ENCODE measurements at regions not wholly inside any gene's neighbourhood (a gene's known extent, or its start where the extent isn't known, plus 50 kb on each side); places are given as distances from the start of the nearest gene placed in this dataset.

DNA sequence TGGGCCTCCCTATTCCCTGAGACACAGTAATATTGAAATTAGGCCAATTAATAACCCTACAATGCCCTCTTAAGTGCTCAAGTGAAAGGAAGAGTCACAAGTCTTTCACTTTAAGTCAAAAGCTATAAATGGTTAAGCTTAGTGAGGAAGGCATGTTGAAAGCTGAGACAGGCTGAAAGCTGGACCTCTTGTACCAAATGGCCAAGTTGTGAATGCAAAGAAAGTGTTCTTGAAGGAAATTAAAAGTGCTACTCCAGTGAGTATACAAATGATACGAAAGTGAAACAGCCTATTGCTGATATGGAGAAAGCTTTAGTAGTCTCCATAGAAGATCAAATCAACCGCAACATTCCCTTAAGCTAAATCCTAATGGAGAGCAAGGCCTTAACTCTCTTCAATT is 140.8 kb downstream of the PTCSC3 start:
- no peak for DNase-seq (ENCODE audit: low read depth in 2 of 3, low spot score in 2 of 3)

DNA sequence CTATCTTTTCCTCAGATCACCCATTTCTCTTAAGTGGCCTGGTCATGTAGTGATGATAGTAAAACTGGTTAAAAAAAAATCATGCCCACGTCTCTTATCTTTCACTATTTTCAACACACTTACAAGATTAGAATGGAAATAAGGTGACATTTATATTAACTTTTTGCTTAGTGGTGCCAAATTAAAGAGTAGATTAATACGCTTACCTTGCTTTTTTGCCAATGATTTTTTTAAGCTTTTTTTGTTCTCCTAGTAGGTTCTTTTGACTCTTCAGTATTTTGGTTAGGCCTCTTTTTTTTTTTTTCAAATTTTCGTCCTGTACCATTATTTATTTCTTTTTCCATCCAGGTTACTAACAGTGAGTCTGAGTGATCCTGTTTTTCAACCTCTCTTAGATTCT is 147.9 kb downstream of the PTCSC3 start:
- DNase-seq (ENCODE audit: low read depth in 2 of 3, low spot score in 2 of 3) = no peak

DNA sequence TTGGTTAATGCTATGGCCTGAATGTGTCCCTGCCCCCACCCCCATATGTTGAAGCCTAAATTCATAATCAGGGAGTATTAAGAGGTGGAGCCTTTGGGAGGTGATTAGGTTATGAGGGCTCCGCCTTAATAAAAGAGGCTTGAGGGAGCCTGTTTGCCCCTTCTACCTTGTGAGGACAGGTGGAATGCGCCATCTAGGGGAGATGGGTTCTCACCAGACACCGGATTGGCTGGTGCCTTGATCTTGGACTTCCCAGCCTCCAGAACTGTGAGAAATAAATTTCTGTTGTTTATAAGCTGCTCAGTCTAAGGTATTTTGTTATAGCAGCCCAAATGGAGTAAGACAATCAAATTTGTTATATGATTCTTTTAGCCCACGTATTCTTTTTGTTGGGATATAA is 148.3 kb downstream of the PTCSC3 start:
- DNase-seq (ENCODE audit: low read depth in 2 of 3, low spot score in 2 of 3) = no peak

DNA sequence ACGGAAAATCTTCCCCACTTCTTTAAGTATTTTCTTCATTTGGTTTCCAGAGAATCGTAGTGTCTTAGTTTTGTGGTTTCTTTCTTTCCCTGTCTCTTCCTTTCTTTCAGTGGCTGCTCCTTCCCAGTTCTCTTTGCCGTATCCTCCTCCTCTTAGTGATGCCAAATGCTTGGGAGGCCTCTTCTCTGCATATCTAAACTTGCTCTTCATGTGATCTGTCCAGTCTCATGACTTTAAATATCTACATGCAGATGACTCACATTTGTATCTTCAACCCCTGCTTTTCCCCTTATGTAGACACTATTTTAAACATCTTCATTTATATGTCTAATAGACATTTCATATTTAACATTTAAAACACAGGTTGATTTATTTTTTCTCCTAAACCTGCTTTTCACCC is 149.2 kb downstream of the PTCSC3 start:
- DNase-seq (ENCODE audit: low read depth in 2 of 3, low spot score in 2 of 3) = no peak

DNA sequence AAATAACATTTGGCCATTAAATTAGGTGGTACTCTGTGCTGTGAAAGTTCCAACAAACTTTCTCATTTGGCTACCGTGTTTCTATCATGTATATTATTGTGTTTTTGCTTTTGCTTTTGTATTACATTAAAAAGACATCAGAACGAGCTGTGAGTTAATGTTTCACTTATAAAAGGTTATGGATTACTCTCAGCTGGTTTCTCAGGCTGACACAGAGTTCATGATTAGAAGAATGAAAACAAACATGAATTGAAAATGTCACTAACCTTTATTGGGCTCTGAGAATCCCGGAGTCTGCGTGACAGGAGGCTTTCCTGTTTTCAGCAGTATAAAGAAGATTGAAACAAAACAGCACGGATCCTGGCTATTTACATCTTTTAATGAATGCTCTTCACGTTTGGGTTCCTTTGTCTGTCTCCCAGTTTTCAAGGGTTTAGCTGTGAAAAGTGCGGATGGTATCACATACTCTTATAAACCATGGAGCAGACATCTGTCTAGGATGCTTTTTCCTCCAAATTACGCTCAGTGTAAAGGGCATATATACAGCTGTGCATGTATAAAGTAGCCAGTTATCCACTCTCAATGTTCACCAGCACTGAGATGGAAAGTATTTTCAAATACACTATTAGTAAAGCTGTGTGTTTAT is 153.6 kb downstream of the PTCSC3 start:
- DNase-seq (ENCODE audit: low read depth in 2 of 3, low spot score in 2 of 3) = no peak

DNA sequence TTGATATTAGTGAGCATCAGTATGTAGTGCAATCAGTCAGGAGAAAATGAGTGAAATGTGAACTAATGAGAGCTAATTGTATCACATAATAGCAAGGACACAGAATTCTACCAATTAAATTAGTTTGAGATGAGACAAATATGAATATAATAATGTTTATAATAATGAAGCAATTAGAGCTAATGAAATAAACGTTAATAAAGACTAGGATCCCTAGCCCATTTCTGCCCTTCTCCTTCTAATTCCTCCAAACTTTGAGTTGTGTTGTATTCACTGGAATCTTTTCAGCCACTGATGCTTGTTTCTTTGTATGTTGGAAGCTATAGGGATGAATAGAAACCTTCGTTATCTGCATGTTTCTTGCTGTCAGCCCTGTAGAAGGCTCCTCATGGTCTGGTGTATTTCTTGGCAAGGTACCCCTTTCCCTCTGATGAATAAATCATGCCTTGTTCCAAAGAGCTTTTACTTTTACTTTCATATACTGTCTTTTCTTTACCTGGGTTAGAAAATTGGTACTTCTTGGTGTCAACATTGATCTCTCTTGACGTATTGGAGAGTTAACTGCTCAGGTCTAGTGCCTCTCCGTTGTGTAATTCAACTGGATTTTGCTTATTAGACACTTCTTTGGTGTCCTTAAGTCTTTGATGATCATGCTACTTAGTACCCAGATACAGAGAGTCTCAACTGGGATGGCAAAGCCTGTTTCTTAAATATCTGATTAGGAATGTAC is 154.8 kb downstream of the PTCSC3 start:
- DNase-seq (ENCODE audit: low read depth in 2 of 3, low spot score in 2 of 3) = no peak

DNA sequence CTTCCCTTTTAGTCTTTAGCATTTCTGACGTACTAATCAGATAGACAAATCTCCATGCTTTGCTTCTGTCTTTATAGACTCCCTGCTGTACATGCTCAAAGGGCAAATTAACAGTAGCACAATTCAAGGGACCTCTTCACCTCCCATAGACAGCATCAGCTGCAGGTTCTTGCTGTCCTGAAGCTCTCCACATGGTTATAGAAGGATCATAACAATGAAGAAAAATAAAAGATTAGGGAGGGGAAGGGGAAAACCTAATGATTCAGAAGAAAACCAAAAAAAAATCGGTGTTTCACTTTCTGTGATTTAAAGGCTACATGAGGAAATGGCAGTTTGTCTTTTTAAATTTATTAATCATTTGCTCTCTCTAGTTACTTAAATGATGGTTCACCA is 155.5 kb downstream of the PTCSC3 start:
- DNase-seq (ENCODE audit: low read depth in 2 of 3, low spot score in 2 of 3) = no peak

DNA sequence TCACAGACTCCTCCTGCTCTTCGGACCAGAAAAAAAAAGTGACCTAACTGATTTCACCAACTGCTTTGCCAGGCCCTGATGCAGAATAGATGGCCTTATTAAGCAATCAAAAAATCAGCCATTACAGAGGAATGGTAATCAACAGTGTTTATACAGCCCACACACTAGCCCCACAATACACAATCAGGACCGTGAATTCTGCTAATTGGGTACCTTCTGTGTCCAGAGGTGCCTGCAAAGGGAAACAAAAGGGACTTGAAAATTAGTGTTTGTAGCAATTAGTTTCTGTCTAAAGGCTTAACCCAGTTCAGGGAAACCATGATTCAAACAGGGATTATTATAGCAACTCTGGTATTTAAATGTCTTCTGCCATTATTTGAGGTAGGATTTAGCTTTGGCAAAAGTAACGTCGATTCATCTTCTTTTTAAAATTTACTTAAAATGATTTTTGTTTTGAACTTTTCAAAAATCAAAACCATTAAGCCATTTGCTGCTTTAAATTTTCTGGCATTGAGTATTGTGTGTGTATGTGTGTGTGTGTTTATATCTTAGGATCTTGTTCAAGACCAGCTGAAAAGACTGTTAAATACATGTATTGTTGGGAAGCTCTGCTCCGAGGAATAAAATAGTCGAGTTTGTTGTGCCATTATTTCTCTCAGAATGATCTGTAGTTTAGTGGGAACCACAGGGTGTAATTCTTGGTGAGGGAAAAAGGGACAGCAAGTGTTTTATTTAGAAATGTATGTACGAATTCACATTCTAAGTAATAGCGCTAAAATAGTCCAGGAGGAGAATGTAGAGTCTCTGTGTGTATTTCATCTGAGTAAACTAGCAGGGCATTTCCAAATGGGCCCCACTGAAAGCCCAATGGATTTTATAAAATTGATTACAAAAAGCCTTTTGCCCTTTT is 156.1 kb downstream of the PTCSC3 start:
- DNase-seq (ENCODE audit: low read depth in 2 of 3, low spot score in 2 of 3) = no peak

DNA sequence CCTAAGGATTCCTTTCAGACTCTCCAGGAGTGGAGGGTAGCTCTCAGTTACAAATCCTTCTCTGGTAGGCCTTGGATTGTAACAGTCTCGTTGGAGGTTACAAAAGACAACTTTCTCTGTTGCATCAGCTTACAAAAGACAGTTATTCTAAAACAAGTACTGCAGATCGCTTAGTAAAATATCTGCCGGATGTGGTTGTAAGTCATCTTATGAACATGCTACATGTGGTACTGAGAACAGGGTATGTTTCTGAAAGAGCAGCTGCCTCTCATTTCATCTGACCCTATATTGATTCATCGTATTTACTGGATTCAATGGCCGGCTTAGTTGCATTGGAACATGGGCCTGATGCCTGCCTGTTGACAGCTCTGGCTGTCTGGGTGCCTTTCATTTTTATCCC is 157.4 kb downstream of the PTCSC3 start:
- no peak for DNase-seq (ENCODE audit: low read depth in 2 of 3, low spot score in 2 of 3)

DNA sequence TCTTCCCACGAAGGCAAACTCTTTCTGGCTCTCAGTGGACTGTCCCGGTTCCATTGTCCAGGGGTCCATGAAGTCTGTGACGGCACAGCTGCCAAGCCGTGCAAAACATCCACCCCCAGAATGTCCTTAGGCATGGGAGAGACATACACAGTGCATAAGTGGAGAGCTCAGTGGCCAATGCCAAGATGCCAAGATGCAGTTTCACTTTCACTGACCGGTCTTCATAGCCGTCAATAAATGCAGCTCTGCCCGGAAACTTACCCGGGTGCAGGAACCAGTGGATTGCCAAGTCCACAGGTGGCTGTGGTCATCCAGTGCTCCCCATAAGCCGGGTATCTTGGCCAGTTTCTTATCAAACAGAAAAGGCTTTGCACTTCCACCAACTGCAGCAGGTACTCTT is 162.3 kb downstream of the PTCSC3 start:
- DNase-seq (ENCODE audit: low read depth in 2 of 3, low spot score in 2 of 3) = no peak

DNA sequence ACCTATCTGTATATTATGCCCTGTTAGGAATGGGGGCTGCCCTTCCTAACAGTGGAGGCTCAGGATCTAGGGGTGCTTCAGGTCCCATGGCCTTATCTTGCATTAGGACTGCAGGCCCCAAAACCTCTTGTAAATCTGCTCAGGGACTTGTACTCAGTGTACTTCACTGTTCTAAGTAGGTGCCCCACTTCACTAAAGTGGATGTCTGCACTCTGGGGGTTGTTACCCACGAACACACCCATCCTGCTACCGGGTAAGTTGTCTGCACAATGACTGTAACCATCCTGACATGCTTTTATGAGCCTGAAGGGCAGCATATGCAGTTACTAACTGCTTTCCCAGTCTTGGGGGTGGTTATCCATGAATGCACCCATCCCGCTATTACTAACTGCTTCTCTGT is 163.0 kb downstream of the PTCSC3 start:
- no peak for DNase-seq (ENCODE audit: low read depth in 2 of 3, low spot score in 2 of 3)

DNA sequence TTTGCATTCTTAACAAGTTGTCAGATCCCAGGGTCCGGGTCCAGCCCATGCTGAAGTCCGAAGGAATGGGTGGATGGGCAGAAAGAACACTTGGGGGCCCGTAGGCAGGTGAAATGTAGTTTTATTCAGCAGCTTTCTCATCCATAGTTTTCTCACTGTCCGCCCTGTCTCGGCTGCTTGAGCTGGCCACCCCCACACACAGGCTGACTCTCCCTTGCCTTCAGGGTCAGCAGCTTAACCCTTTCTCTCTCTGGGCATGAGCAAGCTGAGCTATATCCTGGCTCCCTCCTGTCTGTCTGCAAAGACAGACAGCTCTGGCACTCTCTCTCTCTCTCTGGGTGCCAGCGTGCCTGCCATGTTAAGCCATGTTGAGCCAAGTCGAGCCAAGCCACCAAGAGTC is 163.9 kb downstream of the PTCSC3 start:
- no peak for DNase-seq (ENCODE audit: low read depth in 2 of 3, low spot score in 2 of 3)

DNA sequence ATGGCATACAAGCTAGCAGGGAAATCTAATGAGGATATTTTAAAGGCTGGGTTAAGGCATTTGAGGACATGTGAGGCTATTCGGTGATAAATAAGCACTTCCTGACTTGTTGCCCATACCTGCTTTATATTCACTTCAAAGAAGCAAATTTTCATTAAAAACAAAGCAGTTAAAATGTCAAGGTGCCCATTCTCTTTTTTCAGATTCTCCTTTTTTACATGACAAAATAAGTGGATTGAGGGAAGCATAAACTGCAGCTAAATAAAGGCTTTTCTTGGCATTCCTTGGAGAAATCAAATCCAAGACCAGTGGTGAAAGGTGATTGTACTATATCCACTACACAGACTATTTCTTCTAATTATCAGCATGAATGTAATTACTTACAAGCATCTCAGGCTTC is 166.9 kb downstream of the PTCSC3 start:
- DNase-seq (ENCODE audit: low read depth in 2 of 3, low spot score in 2 of 3) = no peak

DNA sequence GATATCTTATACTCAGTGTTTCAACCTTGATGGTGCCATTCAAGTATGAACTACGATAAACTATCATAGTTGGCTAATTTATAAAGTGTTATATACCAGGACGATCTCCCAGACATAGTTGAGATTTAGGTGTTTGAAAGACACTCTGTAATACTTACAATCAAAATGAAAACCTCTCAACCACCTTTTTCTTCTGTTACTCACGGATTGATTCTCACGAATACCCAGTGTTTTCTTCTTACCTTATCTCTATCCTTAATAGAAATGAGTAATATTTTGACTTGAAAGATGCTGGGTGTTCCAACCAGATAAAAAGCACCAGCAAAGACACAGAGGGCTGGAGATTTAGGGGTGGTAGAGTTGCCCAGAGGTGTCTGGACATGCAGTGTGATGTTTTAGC is 169.9 kb downstream of the PTCSC3 start:
- DNase-seq (ENCODE audit: low read depth in 2 of 3, low spot score in 2 of 3) = no peak

DNA sequence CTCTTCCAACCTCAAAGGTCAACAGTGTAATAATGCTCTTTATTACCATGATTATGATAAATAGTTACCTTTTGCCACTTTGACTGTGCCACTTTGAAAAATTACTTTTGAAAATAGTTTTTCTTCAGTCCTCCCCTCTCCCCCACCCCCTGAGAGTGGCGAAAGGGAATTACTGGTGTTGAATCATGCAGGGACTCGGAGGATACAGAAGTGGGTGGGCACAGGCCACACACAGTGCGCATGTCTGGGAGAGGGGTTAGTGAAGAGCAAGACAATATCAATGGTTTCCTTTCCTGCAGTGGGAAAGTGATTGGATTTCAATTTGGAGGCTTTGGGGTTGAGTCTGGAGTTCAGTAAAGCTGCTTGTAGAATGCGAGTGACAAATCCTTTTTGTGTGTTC is 170.9 kb downstream of the PTCSC3 start:
- no peak for DNase-seq (ENCODE audit: low read depth in 2 of 3, low spot score in 2 of 3)

DNA sequence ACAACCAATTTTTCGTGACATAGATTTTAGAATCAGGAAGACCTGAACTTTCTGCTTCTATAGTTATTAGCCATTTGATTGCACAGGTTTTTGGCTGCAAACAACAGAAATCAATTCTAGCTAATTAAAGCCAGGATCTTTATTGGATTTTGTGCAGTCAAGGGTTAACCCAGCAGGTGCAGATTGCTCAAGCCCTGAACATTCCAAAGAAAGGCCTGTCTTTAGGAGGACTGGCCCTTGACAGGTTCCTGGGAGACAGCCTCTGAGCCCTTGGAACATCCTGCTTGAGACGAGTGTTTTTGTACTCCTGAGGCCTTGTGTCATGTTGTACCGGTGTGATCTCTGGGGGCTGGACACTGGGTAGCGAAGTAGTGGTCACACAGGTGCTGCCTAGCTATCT is 174.6 kb downstream of the PTCSC3 start:
- no peak for DNase-seq (ENCODE audit: low read depth in 2 of 3, low spot score in 2 of 3)

DNA sequence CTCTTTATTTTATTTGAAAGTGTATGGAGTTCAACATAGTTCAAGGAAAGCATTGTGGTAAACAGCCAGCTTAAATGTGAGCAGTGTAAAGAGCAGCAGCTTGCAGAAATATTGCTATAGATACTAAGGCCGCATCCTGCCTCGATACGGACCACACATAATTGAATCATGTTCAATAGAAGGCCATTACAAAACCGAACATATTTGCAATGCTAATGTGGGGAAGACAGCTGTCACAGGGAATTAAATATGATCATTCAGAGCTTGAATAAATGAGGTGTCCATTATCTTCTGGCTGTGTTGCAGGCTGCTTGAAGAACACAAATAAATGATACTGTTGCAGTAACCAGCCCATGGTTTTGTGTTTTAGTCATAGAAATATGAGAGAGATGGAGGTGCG is 173.2 kb downstream of the BRMS1L start:
- DNase-seq (ENCODE audit: low read depth in 2 of 3, low spot score in 2 of 3) = no peak

DNA sequence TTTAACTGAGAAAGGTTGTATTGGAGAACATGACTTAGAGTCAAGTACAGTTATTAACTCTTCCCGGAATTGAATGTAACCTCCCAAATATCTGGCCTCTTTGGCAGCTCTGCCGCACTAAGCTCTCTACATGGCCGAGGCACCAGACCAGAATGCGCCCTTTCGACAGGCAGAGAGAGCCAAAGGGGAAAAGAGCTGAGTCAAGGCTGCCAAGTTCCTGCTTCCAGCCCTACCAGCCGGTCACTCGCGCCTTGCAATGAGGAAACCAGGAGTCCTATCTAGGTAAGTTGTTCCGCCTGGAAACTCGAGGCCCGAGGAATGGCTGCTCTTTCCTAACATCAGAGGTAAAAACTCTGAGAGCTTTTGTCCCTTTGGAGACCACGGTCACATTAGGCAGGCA is 172.2 kb downstream of the BRMS1L start:
- DNase-seq (ENCODE audit: low read depth in 2 of 3, low spot score in 2 of 3) = no peak

DNA sequence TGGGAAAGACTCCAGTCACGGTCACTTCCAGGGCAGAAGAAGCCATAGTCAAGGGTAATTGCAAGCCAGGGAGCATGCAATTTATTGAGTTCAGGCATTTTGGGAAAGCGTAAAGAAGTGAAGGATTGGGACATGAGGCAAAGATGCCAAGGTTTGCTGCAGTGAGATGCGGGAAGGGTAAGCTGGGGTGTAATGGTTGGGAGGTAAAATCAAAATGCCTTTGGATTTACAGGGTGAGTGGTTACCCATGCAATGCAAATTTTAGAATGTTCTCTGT is 167.5 kb downstream of the BRMS1L start:
- no peak for DNase-seq (ENCODE audit: low read depth in 2 of 3, low spot score in 2 of 3)

DNA sequence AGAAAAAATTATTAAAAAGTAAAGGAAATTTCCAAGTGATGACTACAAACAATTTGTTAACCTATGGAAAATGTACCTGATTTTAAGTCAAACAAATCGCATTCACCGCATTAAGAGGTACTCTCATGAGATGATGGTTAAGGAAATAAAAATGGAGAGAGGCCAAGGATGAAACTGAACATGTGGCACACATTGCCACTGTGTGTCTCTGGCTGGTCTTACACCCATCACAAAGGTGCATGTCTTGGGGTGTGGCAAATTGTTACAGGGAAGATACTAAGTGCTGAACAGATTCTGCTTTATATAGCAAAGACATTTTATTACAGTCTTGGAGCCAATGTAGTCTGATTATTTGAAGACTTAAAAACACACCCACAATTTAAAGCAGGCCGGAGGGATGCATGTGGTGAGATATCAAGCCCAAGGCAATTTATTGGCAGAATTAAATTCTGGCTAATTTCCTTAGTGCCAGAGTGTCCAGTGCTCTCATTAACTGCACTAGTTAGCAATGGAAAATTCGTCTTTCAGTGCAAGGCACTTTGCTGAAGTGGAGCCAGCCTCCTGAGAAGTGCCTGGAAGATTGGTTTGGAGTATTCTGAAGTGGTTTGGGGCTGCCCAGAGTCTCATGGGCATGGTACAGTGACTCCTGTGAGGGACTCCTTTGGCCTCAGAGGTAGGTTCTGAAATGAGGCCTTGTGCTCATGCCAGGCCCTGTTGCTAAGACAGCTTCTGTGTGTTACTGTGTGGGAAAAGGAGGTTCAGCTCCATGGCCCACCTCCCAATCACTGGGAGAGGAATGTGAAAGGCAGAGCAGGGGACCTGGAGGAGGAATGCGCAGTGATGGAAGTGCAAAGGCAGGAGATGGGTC is 166.9 kb downstream of the BRMS1L start:
- DNase-seq (ENCODE audit: low read depth in 2 of 3, low spot score in 2 of 3) = no peak

DNA sequence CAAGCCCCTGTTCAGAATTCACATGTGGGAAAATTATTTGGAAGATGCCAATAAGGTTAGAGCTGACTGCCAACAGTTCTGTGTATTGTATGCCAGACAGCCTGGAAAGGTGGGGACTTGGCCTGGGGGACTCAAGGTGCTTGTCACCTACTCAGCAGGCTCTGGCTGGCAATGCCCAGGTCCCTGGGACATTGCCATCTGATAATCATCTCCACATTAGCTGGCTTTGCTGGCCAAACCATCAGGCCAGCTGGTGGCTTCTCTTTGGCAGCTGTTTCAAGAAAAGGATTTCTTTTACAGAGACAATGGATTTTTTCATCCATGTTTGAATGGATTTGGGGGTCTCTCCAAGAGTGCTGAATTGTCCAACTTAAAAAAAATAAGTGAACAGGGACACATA is 165.2 kb downstream of the BRMS1L start:
- DNase-seq (ENCODE audit: low read depth in 2 of 3, low spot score in 2 of 3) = no peak

All from hematopoietic multipotent progenitor cell (in vitro differentiated cells).